K562 (cell line): ENCODE measurements at regions not wholly inside any gene's neighbourhood (a gene's known extent, or its start where the extent isn't known, plus 50 kb on each side); places are given as distances from the start of the nearest gene placed in this dataset.

Experiments
- ATAC-seq: fragments of 200-7000 bp; cut with Tn5 transposase; 3 replicates; pipeline ENCODE4 v1.9.1; 2020; ENCODE audit warnings: moderate library complexity
- BruUV-seq: library from RNA; stranded (reverse); fragments of 400-500 nt; replicated peaks from 2 replicates; lab custom pipeline; 2021; lab: Mats Ljungman, UMichigan
- CTCF ChIA-PET: fragments of 300-600 bp; formaldehyde crosslinking; extraction: SDS; loops from one replicate; lab custom pipeline; 2021; ENCODE audit warnings: low intra/inter-chr PET ratio; lab: Yijun Ruan, JAX
- POLR2A ChIA-PET: fragments of 300-600, 350-650 bp; sonication (Branson Sonifier 250); formaldehyde crosslinking; extraction: SDS; loops from one replicate; lab custom pipeline; 2021; ENCODE audit warnings: antibody characterized with exemption, inconsistent platforms; lab: Yijun Ruan, JAX
- DNase-seq, 4 experiments: peaks; one replicate each; pipeline versions ENCODE4 v3.0.0 to v3.0.0-alpha.2; 2011 to 2018; ENCODE audit warnings: low spot score in 3 of 4, mixed read lengths in 3 of 4; ENCODE audit errors: extremely low read depth in 1 of 4
- FAIRE-seq: peaks from 2 replicates; lab custom pipeline; 2011; peaks lifted over from hg19 to GRCh38; lab: Jason Lieb, UNC
- H2AFZ ChIP-seq: 2 replicates; pipeline ENCODE4 v1.6.0; 2011; ENCODE audit warnings: low read depth, low read length, control low read depth, inconsistent platforms
- H3K27ac ChIP-seq: fragments of 200-600 bp; 3 replicates; pipeline ENCODE4 v1.8.0; 2011; ENCODE audit warnings: low read depth, mild to moderate bottlenecking, control low read depth, inconsistent platforms, low read length, moderate library complexity, mixed read lengths; ENCODE audit errors: extremely low read depth
- H3K27me3 ChIP-seq, 2 experiments: fragments of 300-600 bp in 1 of 2; 2 replicates in 1 of 2; 3 replicates in 1 of 2; pipeline versions ENCODE4 v1.6.0 to v1.8.0; 2011; ENCODE audit warnings: inconsistent platforms in 2 of 2, low read length in 2 of 2, mild to moderate bottlenecking in 1 of 2, mixed read lengths in 1 of 2, moderate library complexity in 1 of 2; ENCODE audit not compliant: control insufficient read depth in 2 of 2, insufficient read depth in 2 of 2
- H3K36me3 ChIP-seq: fragments of 300-600 bp; 3 replicates; pipeline ENCODE4 v1.8.0; 2011; ENCODE audit warnings: mild to moderate bottlenecking, low read length, inconsistent platforms; ENCODE audit not compliant: control insufficient read depth, insufficient read depth
- H3K4me1 ChIP-seq, 2 experiments: fragments of 200-600 bp in 1 of 2; replicated peaks in 1 of 2; 2 replicates in 1 of 2; 3 replicates in 1 of 2; pipeline versions ENCODE4 v1.5.1 to v1.8.0; 2011; ENCODE audit warnings: inconsistent platforms in 2 of 2, low read length in 2 of 2, mild to moderate bottlenecking in 1 of 2, mixed read lengths in 1 of 2, moderate library complexity in 1 of 2; ENCODE audit not compliant: control insufficient read depth in 2 of 2, insufficient read depth in 2 of 2
- H3K4me2 ChIP-seq: 2 replicates; pipeline ENCODE4 v1.6.1; 2011; ENCODE audit warnings: low read length, control low read depth, inconsistent platforms, mixed read lengths; ENCODE audit not compliant: insufficient read depth
- H3K4me3 ChIP-seq: fragments of 200-600 bp; sonication (generic), shearing (Covaris generic); 2 replicates; pipeline ENCODE4 v1.5.1; 2016; ENCODE audit warnings: control low read depth, inconsistent platforms
- H3K79me2 ChIP-seq: fragments of 200-600 bp; 3 replicates; pipeline ENCODE4 v1.8.0; 2011; ENCODE audit warnings: low read length, inconsistent platforms; ENCODE audit not compliant: control insufficient read depth, insufficient read depth
- H3K9ac ChIP-seq, 2 experiments: 2 replicates each; pipeline versions ENCODE4 v1.6.0 to v1.6.1; 2011; ENCODE audit warnings: low read depth in 2 of 2, low read length in 2 of 2, control low read depth in 1 of 2, inconsistent platforms in 1 of 2, mild to moderate bottlenecking in 1 of 2, mixed read lengths in 1 of 2; ENCODE audit not compliant: insufficient read depth in 1 of 2
- H3K9me1 ChIP-seq: one replicate; pipeline ENCODE4 v1.6.0; 2011; ENCODE audit warnings: inconsistent platforms, mild to moderate bottlenecking, low read length, moderate library complexity; ENCODE audit not compliant: control insufficient read depth, insufficient read depth
- H3K9me3 ChIP-seq: replicated peaks from 2 replicates; pipeline ENCODE4 v1.5.1; 2011; ENCODE audit warnings: low read depth, low read length, inconsistent platforms; ENCODE audit not compliant: control insufficient read depth, insufficient read depth
- H4K20me1 ChIP-seq: replicated peaks from 2 replicates; pipeline ENCODE4 v1.6.1; 2011; ENCODE audit warnings: low read length, inconsistent platforms, mixed read lengths; ENCODE audit not compliant: control insufficient read depth, insufficient read depth
- ADNP ChIP-seq: fragments of 200-800 bp; sonication (Bioruptor generic); IDR thresholded peaks from 2 replicates; pipeline ENCODE4 v1.6.1; 2016; ENCODE audit warnings: missing genetic modification characterization, missing compliant biosample characterization
- CREB3L1 ChIP-seq: fragments of 450-650 bp; IDR thresholded peaks from 2 replicates; pipeline ENCODE4 v1.6.1; 2014; ENCODE audit warnings: low read depth, mild to moderate bottlenecking, moderate library complexity, borderline replicate concordance
- FOXK2 ChIP-seq, 2 experiments: fragments of 450-650 bp; IDR thresholded peaks in 1 of 2; conservative IDR thresholded peaks in 1 of 2; 2 replicates each; pipeline ENCODE4 v1.6.1; 2016; ENCODE audit warnings: low read depth in 2 of 2, mild to moderate bottlenecking in 1 of 2
- HNRNPK ChIP-seq: fragments of 200-400 bp; formaldehyde crosslinking; IDR thresholded peaks from one replicate; pipeline ENCODE4 v1.6.1; 2018; ENCODE audit warnings: mild to moderate bottlenecking, low read depth, low read length; ENCODE audit not compliant: poor library complexity, severe bottlenecking
- JUNB ChIP-seq: fragments of 450-650 bp; formaldehyde crosslinking; conservative IDR thresholded peaks from 2 replicates; pipeline ENCODE4 v1.4.0; 2020; ENCODE audit warnings: mild to moderate bottlenecking
- KLF1 ChIP-seq: fragments of 450-650 bp; IDR thresholded peaks from 2 replicates; pipeline ENCODE4 v1.6.1; 2016; ENCODE audit warnings: missing genetic modification characterization, missing compliant biosample characterization
- TFAP4 ChIP-seq: sonication (generic); formaldehyde crosslinking; IDR thresholded peaks from 2 replicates; pipeline ENCODE4 v1.8.0; 2022; ENCODE audit warnings: missing genetic modification reagents, mild to moderate bottlenecking, moderate library complexity, borderline replicate concordance
- ZNF280A ChIP-seq: fragments of 450-650 bp; IDR thresholded peaks from 2 replicates; pipeline ENCODE4 v1.6.1; 2018; ENCODE audit warnings: mild to moderate bottlenecking, low read depth; ENCODE audit not compliant: partially characterized antibody
- WGBS: fragments of 100-300 bp; shearing (Covaris generic); methylation state at CpG from one replicate; pipeline ENCODE4 v1.1.6; 2016; ENCODE audit warnings: low coverage, mixed read lengths; ENCODE audit not compliant: insufficient coverage; ENCODE audit errors: missing lambda C conversion rate; 5-methylcytosine and 5-hydroxymethylcytosine counted together
- in situ Hi-C: fragments of 300-500 bp; cut with MboI; formaldehyde crosslinking; loops from 4 replicates; pipeline ENCODE4 v1.15.0; 2018; ENCODE audit warnings: inconsistent platforms, mixed read lengths
- intact Hi-C: fragments of 100-400 bp; cut with micrococcal nuclease; formaldehyde crosslinking; loops from 2 replicates; pipeline ENCODE4 v1.14.2; 2022

- FAIRE-seq = no peak
- no peak overlapping the region for H2AFZ ChIP-seq
These were observed 717.1 kb upstream of the LRRN3 start for GRCh38 chr7:110373859-110374258.

More at GRCh38 chr7:110373859-110374258, 717.1 kb upstream of the LRRN3 start:
- intact Hi-C loops (no loop called here), in situ Hi-C loops (no loop called here)
- 6% methylated on average over 2 of the region's 2 CpGs for WGBS
- Histone ChIP-seq H4K20me1 (no peaks in the 10 kb centered on the region), H3K27me3 (no peaks in the 10 kb centered on the region), H3K4me2 (no peak overlapping the region), H3K4me1 (no peaks in the 10 kb centered on the region), H3K9ac (no peak overlapping the region), H3K4me3 (no peak overlapping the region), H3K79me2 (no peaks in the 10 kb centered on the region), H3K9me3 (no peaks in the 10 kb centered on the region), H3K27ac (no peak overlapping the region), H3K36me3 (no peaks in the 10 kb centered on the region), H3K9me1 (no peaks in the 10 kb centered on the region)
- ChIA-PET CTCF (no interaction called here), POLR2A (no interaction called here)
- BruUV-seq = no TSS peak
- DNase-seq (no peak), ATAC-seq (no peak)
- TF ChIP-seq ZNF280A (no peak), TFAP4 (no peak), KLF1 (tag) (no peak), FOXK2 (conservative IDR thresholded peaks at IDR 0.05 in 1 of 2, IDR thresholded peaks at IDR 0.05 in 1 of 2; ENCODE audit: low read depth in 2 of 2) (no peak), CREB3L1 (no peak), HNRNPK (no peak), JUNB (no peak), ADNP (tag) (no peak)
